GM23248 (cell line): ENCODE measurements at regions not wholly inside any gene's neighbourhood (a gene's known extent, or its start where the extent isn't known, plus 50 kb on each side); places are given as distances from the start of the nearest gene placed in this dataset.

Experiments used
- DNase-seq: peaks from one replicate; pipeline ENCODE4 v3.0.0-alpha.2; 2015
- H2AFZ ChIP-seq: fragments of 200-600 bp; sonication (generic); 2 replicates; pipeline ENCODE4 v1.6.1; 2016; ENCODE audit warnings: antibody characterized with exemption
- H3F3A ChIP-seq: fragments of 200-600 bp; sonication (generic); 2 replicates; pipeline ENCODE4 v1.6.1; 2016; ENCODE audit warnings: mild to moderate bottlenecking, antibody characterized with exemption, mixed run types; ENCODE audit not compliant: insufficient read depth
- H3K27ac ChIP-seq: fragments of 200-600 bp; sonication (generic); 2 replicates; pipeline ENCODE4 v1.5.1; 2016; ENCODE audit warnings: mild to moderate bottlenecking
- H3K27me3 ChIP-seq: fragments of 200-600 bp; sonication (generic); replicated peaks from 2 replicates; pipeline ENCODE4 v1.6.1; 2016; ENCODE audit warnings: mild to moderate bottlenecking; ENCODE audit not compliant: insufficient read depth
- H3K36me3 ChIP-seq: fragments of 200-600 bp; sonication (generic); 2 replicates; pipeline ENCODE4 v1.6.1; 2016; ENCODE audit warnings: low read depth, mild to moderate bottlenecking
- H3K4me1 ChIP-seq: fragments of 200-600 bp; sonication (generic); 2 replicates; pipeline ENCODE4 v1.6.1; 2016; ENCODE audit warnings: mild to moderate bottlenecking; ENCODE audit not compliant: insufficient read depth
- H3K4me2 ChIP-seq: fragments of 200-600 bp; sonication (generic); one replicate; pipeline ENCODE4 v1.6.1; 2016; ENCODE audit warnings: mild to moderate bottlenecking; ENCODE audit not compliant: unreplicated experiment
- H3K4me3 ChIP-seq: fragments of 200-600 bp; sonication (generic); 2 replicates; pipeline ENCODE4 v1.5.1; 2016; ENCODE audit warnings: mild to moderate bottlenecking
- H3K79me2 ChIP-seq: fragments of 200-600 bp; sonication (generic); 2 replicates; pipeline ENCODE4 v1.6.1; 2016; ENCODE audit warnings: mild to moderate bottlenecking; ENCODE audit not compliant: insufficient read depth
- H3K9ac ChIP-seq: fragments of 200-600 bp; sonication (generic); 2 replicates; pipeline ENCODE4 v1.6.1; 2016; ENCODE audit warnings: mild to moderate bottlenecking
- H3K9me2 ChIP-seq: fragments of 200-600 bp; sonication (generic); 2 replicates; pipeline ENCODE4 v1.6.1; 2016; ENCODE audit warnings: mixed run types, mild to moderate bottlenecking, moderate library complexity; ENCODE audit not compliant: insufficient read depth
- H3K9me3 ChIP-seq: fragments of 200-600 bp; sonication (generic); one replicate; pipeline ENCODE4 v1.6.1; 2017; ENCODE audit warnings: low read depth
- H4K20me1 ChIP-seq: fragments of 200-600 bp; sonication (generic); 2 replicates; pipeline ENCODE4 v1.6.0; 2016; ENCODE audit not compliant: insufficient read depth
- EZH2 ChIP-seq: fragments of 200-600 bp; sonication (generic); IDR thresholded peaks from 2 replicates; pipeline ENCODE4 v1.6.1; 2018; ENCODE audit warnings: antibody characterized with exemption, mild to moderate bottlenecking; ENCODE audit not compliant: insufficient read depth, poor library complexity, severe bottlenecking
- EZH2phosphoT487 ChIP-seq: fragments of 200-600 bp; sonication (generic); IDR thresholded peaks from 2 replicates; pipeline ENCODE4 v1.6.1; 2018; ENCODE audit warnings: antibody characterized with exemption, moderate library complexity, mild to moderate bottlenecking, low read depth; ENCODE audit not compliant: insufficient read depth
- WGBS, 2 experiments: methylation state at CpG; one replicate each; pipeline ENCODE4 v1.1.6; 2015 to 2017; ENCODE audit warnings: low lambda C conversion rate in 2 of 2, low coverage in 1 of 2; ENCODE audit errors: missing lambda C conversion rate in 2 of 2; 5-methylcytosine and 5-hydroxymethylcytosine counted together
- in situ Hi-C: fragments of 300-500 bp; cut with MboI; formaldehyde crosslinking; loops from 2 replicates; pipeline ENCODE4 v1.15.0; 2020

- Histone ChIP-seq H3K4me2 (no peak overlapping the region), H3K79me2 (no peaks in the 10 kb centered on the region), H3K9ac (no peak overlapping the region), H3F3A (no peaks in the 10 kb centered on the region), H3K4me3 (no peak overlapping the region), H3K9me3 (no peaks in the 10 kb centered on the region), H3K27ac (no peak overlapping the region), H2AFZ (no peak overlapping the region), H3K4me1 (no peaks in the 10 kb centered on the region), H3K27me3 (no peaks in the 10 kb centered on the region), H3K36me3 (no peaks in the 10 kb centered on the region), H4K20me1 (no peaks in the 10 kb centered on the region), H3K9me2 (no peaks in the 10 kb centered on the region)
- DNase-seq = no peak
- 82 to 94% methylated on average over 2 of the region's 2 CpGs for WGBS, 2 experiments
- TF ChIP-seq EZH2phosphoT487 (no peak), EZH2 (no peak)
- in situ Hi-C loops = no loop called here
These were observed 320.0 kb upstream of the TNP1 start for GRCh38 chr2:217179854-217180253.

- Histone ChIP-seq H3K27me3 (no peaks in the 10 kb centered on the region), H3K4me3 (no peak overlapping the region), H3K9me3 (no peaks in the 10 kb centered on the region), H3K9ac (no peak overlapping the region), H3K4me2 (no peak overlapping the region), H3F3A (no peaks in the 10 kb centered on the region), H2AFZ (no peak overlapping the region), H3K36me3 (no peaks in the 10 kb centered on the region), H4K20me1 (no peaks in the 10 kb centered on the region), H3K4me1 (no peaks in the 10 kb centered on the region), H3K9me2 (no peaks in the 10 kb centered on the region), H3K27ac (no peak overlapping the region), H3K79me2 (no peaks in the 10 kb centered on the region)
- in situ Hi-C loops = no loop called here
- TF ChIP-seq EZH2 = no peak
- no peak for TF ChIP-seq EZH2phosphoT487
- DNase-seq = no peak
These were observed 318.5 kb upstream of the TNP1 start for GRCh38 chr2:217178341-217178740.

- H3K36me3 ChIP-seq = no peaks in the 10 kb centered on the region
- no peaks in the 10 kb centered on the region for H3F3A ChIP-seq
- H3K27me3 ChIP-seq = no peaks in the 10 kb centered on the region
- no peaks in the 10 kb centered on the region for H3K9me2 ChIP-seq
- H4K20me1 ChIP-seq = no peaks in the 10 kb centered on the region
- no peaks in the 10 kb centered on the region for H3K79me2 ChIP-seq
- in situ Hi-C loops = no loop called here
- H3K9me3 ChIP-seq = no peaks in the 10 kb centered on the region
- no peak overlapping the region for H3K4me3 ChIP-seq
- no peak overlapping the region for H3K27ac ChIP-seq
- no peak for DNase-seq
- H3K4me1 ChIP-seq = no peaks in the 10 kb centered on the region
- TF ChIP-seq EZH2phosphoT487 (no peak), EZH2 (no peak)
- H3K9ac ChIP-seq = no peak overlapping the region
- no peak overlapping the region for H3K4me2 ChIP-seq
- no peak overlapping the region for H2AFZ ChIP-seq
These were observed 317.9 kb upstream of the TNP1 start for GRCh38 chr2:217177720-217178119.

DNA sequence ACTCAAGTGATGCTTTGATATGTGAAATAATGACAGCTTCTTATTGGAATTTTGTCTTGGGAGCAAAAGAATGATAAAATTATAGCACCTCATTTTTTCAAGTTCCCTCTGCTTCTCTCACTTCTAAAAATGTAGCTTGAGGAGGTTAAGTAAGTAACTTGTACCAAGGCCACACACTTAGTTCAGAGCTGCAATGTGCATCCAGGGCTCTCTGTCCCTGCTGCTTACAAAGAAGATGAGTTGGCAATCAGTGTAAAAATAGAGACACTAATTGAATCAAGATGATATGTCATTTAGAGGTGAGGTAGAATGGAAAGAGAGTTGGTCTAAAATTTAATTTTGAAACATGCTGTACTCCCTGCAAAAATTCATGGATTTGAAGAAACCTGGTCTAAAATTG lies 312.0 kb upstream of the TNP1 start:
- H2AFZ ChIP-seq = no peak overlapping the region
- H3K4me2 ChIP-seq = no peak overlapping the region
- no peaks in the 10 kb centered on the region for H3K9me2 ChIP-seq
- no peaks in the 10 kb centered on the region for H4K20me1 ChIP-seq
- no peak for TF ChIP-seq EZH2phosphoT487
- no peak for TF ChIP-seq EZH2
- no peaks in the 10 kb centered on the region for H3K79me2 ChIP-seq
- H3K9me3 ChIP-seq = no peaks in the 10 kb centered on the region
- H3F3A ChIP-seq = no peaks in the 10 kb centered on the region
- no peak overlapping the region for H3K27ac ChIP-seq
- H3K9ac ChIP-seq = no peak overlapping the region
- no peaks in the 10 kb centered on the region for H3K4me1 ChIP-seq
- no peaks in the 10 kb centered on the region for H3K27me3 ChIP-seq
- in situ Hi-C loops = no loop called here
- no peak for DNase-seq
- H3K4me3 ChIP-seq = no peak overlapping the region
- no peaks in the 10 kb centered on the region for H3K36me3 ChIP-seq

GRCh38 chr2:217168496-217168895 lies 308.6 kb upstream of the TNP1 start:
- DNase-seq = no peak
- no peak overlapping the region for H3K9ac ChIP-seq
- no peaks in the 10 kb centered on the region for H3F3A ChIP-seq
- no peaks in the 10 kb centered on the region for H3K27me3 ChIP-seq
- in situ Hi-C loops = loop anchor here (10.0 kb wide), 1 partner anchor 464 kb away; no protein-coding TSS in a partner anchor
- no peaks in the 10 kb centered on the region for H4K20me1 ChIP-seq
- no peak overlapping the region for H3K4me3 ChIP-seq
- TF ChIP-seq EZH2 (no peak), EZH2phosphoT487 (no peak)
- H3K79me2 ChIP-seq = no peaks in the 10 kb centered on the region
- no peak overlapping the region for H3K4me2 ChIP-seq
- H3K4me1 ChIP-seq = no peaks in the 10 kb centered on the region
- WGBS, 2 experiments = 100% methylated on average over 1 of the region's 1 CpG
- no peaks in the 10 kb centered on the region for H3K9me2 ChIP-seq
- H3K27ac ChIP-seq = no peak overlapping the region
- H3K36me3 ChIP-seq = no peaks in the 10 kb centered on the region
- H2AFZ ChIP-seq = no peak overlapping the region
- no peaks in the 10 kb centered on the region for H3K9me3 ChIP-seq
